GM12874 (cell line): ENCODE measurements at regions not wholly inside any gene's neighbourhood (a gene's known extent, or its start where the extent isn't known, plus 50 kb on each side); places are given as distances from the start of the nearest gene placed in this dataset.

ENCODE experiments used
- CTCF ChIP-seq: IDR thresholded peaks from 2 replicates; pipeline ENCODE4 v1.5.1; 2011; ENCODE audit warnings: low read depth, mild to moderate bottlenecking, control low read depth, low read length, moderate library complexity; ENCODE audit not compliant: insufficient read depth

GRCh38 chr3:30982416-30983075 lies 88.1 kb upstream of the GADL1 start:
- no peak for TF ChIP-seq CTCF

GRCh38 chr3:30984855-30985749 lies 90.6 kb upstream of the GADL1 start:
- TF ChIP-seq CTCF = no peak

- no peak for TF ChIP-seq CTCF
Observed at GRCh38 chr3:30986551-30986950, 92.1 kb upstream of the GADL1 start.

- TF ChIP-seq CTCF = no peak
Observed at GRCh38 chr3:30988769-30989168, 94.3 kb upstream of the GADL1 start.

- TF ChIP-seq CTCF = no peak
Observed at GRCh38 chr3:30989276-30990030, 95.0 kb upstream of the GADL1 start.

GRCh38 chr3:30996467-30996866 lies 102.0 kb upstream of the GADL1 start:
- TF ChIP-seq CTCF = no peak

- TF ChIP-seq CTCF = no peak
Observed at GRCh38 chr3:31002730-31003129, 108.3 kb upstream of the GADL1 start.
